DND-41 (cell line): ENCODE measurements at regions not wholly inside any gene's neighbourhood (a gene's known extent, or its start where the extent isn't known, plus 50 kb on each side); places are given as distances from the start of the nearest gene placed in this dataset.

Source experiments
- EZH2 ChIP-seq: IDR thresholded peaks from 3 replicates; pipeline ENCODE4 v1.6.1; 2012; ENCODE audit warnings: borderline replicate concordance, low read depth, mild to moderate bottlenecking, moderate library complexity, low read length, inconsistent platforms; ENCODE audit not compliant: severe bottlenecking
- TF ChIP-seq, protein P1 (sequence below): IDR thresholded peaks from 2 replicates; pipeline ENCODE4 v1.5.1; 2012; ENCODE audit warnings: borderline replicate concordance, low read length, moderate library complexity, mild to moderate bottlenecking; ENCODE audit not compliant: poor library complexity, severe bottlenecking; ENCODE audit errors: extremely low read depth

DNA sequence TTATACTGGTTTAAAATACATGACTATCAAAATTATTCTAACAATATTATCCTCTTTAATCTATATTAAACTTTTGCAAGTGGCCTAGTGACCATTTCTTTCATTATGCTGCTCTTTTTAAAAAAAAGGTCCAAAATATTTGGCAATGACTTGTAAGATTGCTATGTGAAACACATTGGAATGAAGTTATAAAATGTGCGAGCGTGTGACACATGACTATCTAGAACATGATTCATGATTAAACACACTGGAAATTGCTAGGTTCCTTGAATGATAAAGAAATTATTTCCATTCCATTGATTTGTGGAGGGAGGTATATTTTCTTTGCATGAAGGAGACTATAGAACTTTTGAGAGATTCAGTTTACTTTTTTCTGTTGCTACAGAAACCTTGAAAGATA lies 739.1 kb downstream of the DIAPH3 start:
- no peak for TF ChIP-seq EZH2
- TF ChIP-seq, protein P1, sequence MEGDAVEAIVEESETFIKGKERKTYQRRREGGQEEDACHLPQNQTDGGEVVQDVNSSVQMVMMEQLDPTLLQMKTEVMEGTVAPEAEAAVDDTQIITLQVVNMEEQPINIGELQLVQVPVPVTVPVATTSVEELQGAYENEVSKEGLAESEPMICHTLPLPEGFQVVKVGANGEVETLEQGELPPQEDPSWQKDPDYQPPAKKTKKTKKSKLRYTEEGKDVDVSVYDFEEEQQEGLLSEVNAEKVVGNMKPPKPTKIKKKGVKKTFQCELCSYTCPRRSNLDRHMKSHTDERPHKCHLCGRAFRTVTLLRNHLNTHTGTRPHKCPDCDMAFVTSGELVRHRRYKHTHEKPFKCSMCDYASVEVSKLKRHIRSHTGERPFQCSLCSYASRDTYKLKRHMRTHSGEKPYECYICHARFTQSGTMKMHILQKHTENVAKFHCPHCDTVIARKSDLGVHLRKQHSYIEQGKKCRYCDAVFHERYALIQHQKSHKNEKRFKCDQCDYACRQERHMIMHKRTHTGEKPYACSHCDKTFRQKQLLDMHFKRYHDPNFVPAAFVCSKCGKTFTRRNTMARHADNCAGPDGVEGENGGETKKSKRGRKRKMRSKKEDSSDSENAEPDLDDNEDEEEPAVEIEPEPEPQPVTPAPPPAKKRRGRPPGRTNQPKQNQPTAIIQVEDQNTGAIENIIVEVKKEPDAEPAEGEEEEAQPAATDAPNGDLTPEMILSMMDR = no peak
